ENCODE measurements at regions not wholly inside any gene's neighbourhood (a gene's known extent, or its start where the extent isn't known, plus 50 kb on each side); places are given as distances from the start of the nearest gene placed in this dataset.
"Not testable (repeated sequence)": the region's sequence is repeated elsewhere in the genome, so short reads cannot be mapped to it uniquely, and the experiment has no call there.

DNA sequence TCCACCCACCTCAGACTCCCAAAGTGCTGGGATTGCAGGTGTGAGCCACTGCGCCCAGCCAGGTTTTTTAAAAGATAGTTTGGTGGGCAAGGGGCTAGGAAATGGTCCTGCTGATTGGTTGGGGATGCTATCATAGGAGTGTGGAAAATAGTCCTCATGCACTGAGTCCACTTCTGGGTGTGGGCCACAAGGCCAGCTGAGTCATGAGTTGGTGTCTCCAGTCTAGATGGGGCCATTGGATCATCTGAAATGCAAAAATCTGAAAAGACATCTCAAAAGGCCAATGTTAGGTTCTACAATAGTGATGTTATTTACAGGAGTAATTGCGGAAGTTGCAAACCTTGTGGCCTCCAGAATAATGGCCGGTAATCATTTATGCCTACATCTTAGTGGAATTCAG, 221.1 kb downstream of the ZNF674 start:
- Mint-ChIP-seq H3K36me3 (ENCODE audit: insufficient read depth, unreplicated experiment) (peaks cover 6% of the 10 kb centered on the region), H3K4me1 (ENCODE audit: insufficient read depth, unreplicated experiment) (peaks cover 31% of the 10 kb centered on the region), H3K27me3 (ENCODE audit: insufficient read depth, unreplicated experiment) (peaks cover 49% of the 10 kb centered on the region), H3K9me3 (ENCODE audit: unreplicated experiment) (no peaks in the 10 kb centered on the region), H3K27ac (ENCODE audit: low read depth, unreplicated experiment) (no peak overlapping the region), H3K4me3 (ENCODE audit: unreplicated experiment) (no peak overlapping the region)
- POLR2A ChIA-PET = interaction anchor here (1.2 to 1.6 kb wide), 2 partner anchors 52 to 66 kb away, joined by 3 to 4 read pairs; no protein-coding TSS in a partner anchor
- intact Hi-C loops (cut with micrococcal nuclease) = no loop called here
- TF ChIP-seq, protein P1, sequence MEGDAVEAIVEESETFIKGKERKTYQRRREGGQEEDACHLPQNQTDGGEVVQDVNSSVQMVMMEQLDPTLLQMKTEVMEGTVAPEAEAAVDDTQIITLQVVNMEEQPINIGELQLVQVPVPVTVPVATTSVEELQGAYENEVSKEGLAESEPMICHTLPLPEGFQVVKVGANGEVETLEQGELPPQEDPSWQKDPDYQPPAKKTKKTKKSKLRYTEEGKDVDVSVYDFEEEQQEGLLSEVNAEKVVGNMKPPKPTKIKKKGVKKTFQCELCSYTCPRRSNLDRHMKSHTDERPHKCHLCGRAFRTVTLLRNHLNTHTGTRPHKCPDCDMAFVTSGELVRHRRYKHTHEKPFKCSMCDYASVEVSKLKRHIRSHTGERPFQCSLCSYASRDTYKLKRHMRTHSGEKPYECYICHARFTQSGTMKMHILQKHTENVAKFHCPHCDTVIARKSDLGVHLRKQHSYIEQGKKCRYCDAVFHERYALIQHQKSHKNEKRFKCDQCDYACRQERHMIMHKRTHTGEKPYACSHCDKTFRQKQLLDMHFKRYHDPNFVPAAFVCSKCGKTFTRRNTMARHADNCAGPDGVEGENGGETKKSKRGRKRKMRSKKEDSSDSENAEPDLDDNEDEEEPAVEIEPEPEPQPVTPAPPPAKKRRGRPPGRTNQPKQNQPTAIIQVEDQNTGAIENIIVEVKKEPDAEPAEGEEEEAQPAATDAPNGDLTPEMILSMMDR (IDR thresholded peaks at IDR 0.05; ENCODE audit: unreplicated experiment) = no peak
- no TSS peak for BruUV-seq (replicated peaks)
- CTCF ChIA-PET = interaction anchor here (0.9 to 1.4 kb wide), 2 partner anchors 52 to 63 kb away, joined by 3 to 5 read pairs; no protein-coding TSS in a partner anchor
- no peak for DNase-seq (ENCODE audit: unreplicated experiment)

DNA sequence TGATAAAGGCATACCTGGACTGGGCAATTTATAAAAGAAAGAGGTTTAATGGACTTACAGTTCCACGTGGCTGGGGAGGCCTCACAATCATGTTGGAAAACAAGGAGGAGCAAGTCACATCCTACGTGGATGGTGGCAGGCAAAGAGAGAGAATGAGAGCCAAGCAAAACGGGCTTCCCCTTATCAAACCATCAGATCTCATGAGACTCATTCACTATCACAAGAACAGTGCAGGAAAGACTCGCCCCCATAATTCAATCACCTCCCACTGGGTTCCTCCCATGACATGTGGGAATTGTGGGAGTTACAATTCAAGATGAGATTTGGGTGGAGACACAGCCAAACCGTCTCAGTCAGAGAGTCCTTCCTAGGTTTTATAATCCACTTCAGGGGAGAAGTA, 222.3 kb downstream of the ZNF674 start:
- H3K36me3 Mint-ChIP-seq (ENCODE audit: insufficient read depth, unreplicated experiment); DNase-seq (ENCODE audit: unreplicated experiment); H3K27ac Mint-ChIP-seq (ENCODE audit: low read depth, unreplicated experiment); POLR2A ChIA-PET; BruUV-seq (replicated peaks); H3K4me3 Mint-ChIP-seq (ENCODE audit: unreplicated experiment); H3K9me3 Mint-ChIP-seq (ENCODE audit: unreplicated experiment); intact Hi-C loops (cut with micrococcal nuclease): not testable (repeated sequence)
- Mint-ChIP-seq H3K4me1 (ENCODE audit: insufficient read depth, unreplicated experiment) (peaks cover 31% of the 10 kb centered on the region), H3K27me3 (ENCODE audit: insufficient read depth, unreplicated experiment) (peaks cover 44% of the 10 kb centered on the region)
- CTCF ChIA-PET = interaction anchor here (0.6 to 0.9 kb wide), 2 partner anchors 62 to 234 kb away, joined by 3 to 6 read pairs; no protein-coding TSS in a partner anchor

DNA sequence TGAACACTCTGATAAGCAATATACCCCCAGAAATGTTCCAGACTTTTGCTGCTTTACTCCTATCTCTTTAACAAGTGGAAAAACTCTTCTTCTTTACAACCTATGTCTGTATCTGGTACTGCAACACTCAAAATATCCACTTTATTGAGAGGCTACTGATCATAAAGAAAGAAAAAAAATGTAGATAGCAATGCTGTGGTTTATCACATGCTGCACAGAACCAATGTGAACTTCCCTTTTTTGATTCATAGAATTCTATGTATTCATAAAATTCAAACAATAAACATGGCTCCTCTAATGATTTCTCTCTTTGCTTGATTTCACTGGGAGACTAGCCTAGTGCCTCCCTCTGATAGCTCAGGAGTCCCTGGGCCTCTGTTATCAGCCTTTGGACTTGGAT, 223.5 kb downstream of the ZNF674 start:
- intact Hi-C loops (cut with micrococcal nuclease) = no loop called here
- Mint-ChIP-seq H3K9me3 (ENCODE audit: unreplicated experiment) (no peaks in the 10 kb centered on the region), H3K4me1 (ENCODE audit: insufficient read depth, unreplicated experiment) (peaks cover 32% of the 10 kb centered on the region), H3K4me3 (ENCODE audit: unreplicated experiment) (no peak overlapping the region), H3K27me3 (ENCODE audit: insufficient read depth, unreplicated experiment) (peaks cover 44% of the 10 kb centered on the region), H3K27ac (ENCODE audit: low read depth, unreplicated experiment) (no peak overlapping the region), H3K36me3 (ENCODE audit: insufficient read depth, unreplicated experiment) (no peaks in the 10 kb centered on the region)
- ChIA-PET CTCF (no interaction called here), POLR2A (no interaction called here)
- TF ChIP-seq, protein P1 (IDR thresholded peaks at IDR 0.05; ENCODE audit: unreplicated experiment) = no peak
- no peak for DNase-seq (ENCODE audit: unreplicated experiment)
- no TSS peak for BruUV-seq (replicated peaks)

DNA sequence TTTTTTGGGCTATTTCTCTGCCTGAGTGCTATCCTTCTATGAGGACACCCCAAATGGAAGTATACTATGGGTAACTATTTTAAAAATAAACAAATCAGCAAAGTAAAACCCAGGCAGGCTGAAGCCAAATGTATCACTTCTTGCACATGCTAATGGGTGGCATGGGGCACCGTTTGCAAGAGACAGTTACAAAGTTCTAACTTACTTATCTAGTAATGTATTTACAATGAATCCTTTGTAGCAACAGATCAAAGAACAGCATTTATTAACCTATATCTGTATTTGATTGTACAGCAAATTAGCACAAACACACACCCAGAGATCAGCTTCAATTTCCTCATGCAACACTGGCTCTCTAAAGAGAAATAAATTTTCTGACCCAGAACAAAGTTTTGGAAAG, 225.5 kb downstream of the ZNF674 start:
- Mint-ChIP-seq H3K27ac (ENCODE audit: low read depth, unreplicated experiment) (no peak overlapping the region), H3K36me3 (ENCODE audit: insufficient read depth, unreplicated experiment) (no peaks in the 10 kb centered on the region), H3K4me1 (ENCODE audit: insufficient read depth, unreplicated experiment) (peaks cover 17% of the 10 kb centered on the region), H3K9me3 (ENCODE audit: unreplicated experiment) (no peaks in the 10 kb centered on the region), H3K4me3 (ENCODE audit: unreplicated experiment) (no peak overlapping the region), H3K27me3 (ENCODE audit: insufficient read depth, unreplicated experiment) (peaks cover 44% of the 10 kb centered on the region)
- no TSS peak for BruUV-seq (replicated peaks)
- POLR2A ChIA-PET = no interaction called here
- intact Hi-C loops (cut with micrococcal nuclease) = no loop called here
- no peak for DNase-seq (ENCODE audit: unreplicated experiment)
- CTCF ChIA-PET = interaction anchor here (0.6 kb wide), 1 partner anchor 504 kb away, joined by 3 read pairs; no protein-coding TSS in a partner anchor
- TF ChIP-seq, protein P1 (IDR thresholded peaks at IDR 0.05; ENCODE audit: unreplicated experiment) = no peak

DNA sequence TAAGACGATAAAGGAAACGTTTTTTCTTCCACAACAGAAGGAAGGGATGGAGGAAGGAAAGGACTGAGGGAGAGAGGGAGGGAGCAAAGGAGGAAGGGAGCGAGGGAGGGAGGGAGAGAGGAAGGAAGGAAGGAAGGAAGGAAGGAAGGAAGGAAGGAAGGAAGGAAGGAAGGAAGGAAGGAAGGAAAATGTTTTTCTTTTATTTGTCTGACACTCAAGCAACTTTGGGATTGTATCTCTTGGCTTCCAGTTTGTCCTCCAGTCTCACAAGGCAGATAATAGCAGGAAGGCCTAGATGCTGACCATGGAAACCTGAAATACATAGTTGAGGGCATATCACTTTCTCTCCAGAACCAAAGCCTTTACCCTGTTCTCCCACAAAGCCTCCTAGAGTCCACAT, 226.7 kb downstream of the ZNF674 start:
- CTCF ChIA-PET = no interaction called here
- TF ChIP-seq, protein P1 (IDR thresholded peaks at IDR 0.05; ENCODE audit: unreplicated experiment) = no peak
- BruUV-seq (replicated peaks) = no TSS peak
- intact Hi-C loops (cut with micrococcal nuclease) = no loop called here
- no peaks in the 10 kb centered on the region for H3K9me3 Mint-ChIP-seq (ENCODE audit: unreplicated experiment)
- no peak overlapping the region for H3K27ac Mint-ChIP-seq (ENCODE audit: low read depth, unreplicated experiment)
- H3K36me3 Mint-ChIP-seq (ENCODE audit: insufficient read depth, unreplicated experiment) = no peaks in the 10 kb centered on the region
- POLR2A ChIA-PET = no interaction called here
- H3K4me1 Mint-ChIP-seq (ENCODE audit: insufficient read depth, unreplicated experiment) = peaks cover 14% of the 10 kb centered on the region
- peaks cover 40% of the 10 kb centered on the region for H3K27me3 Mint-ChIP-seq (ENCODE audit: insufficient read depth, unreplicated experiment)
- DNase-seq (ENCODE audit: unreplicated experiment) = no peak
- H3K4me3 Mint-ChIP-seq (ENCODE audit: unreplicated experiment) = no peak overlapping the region
